ENCODE measurements at regions not wholly inside any gene's neighbourhood (a gene's known extent, or its start where the extent isn't known, plus 50 kb on each side); places are given as distances from the start of the nearest gene placed in this dataset.
A peak's percentile ranks its signal among the peaks of the same experiment; 100 is the strongest.

DNA sequence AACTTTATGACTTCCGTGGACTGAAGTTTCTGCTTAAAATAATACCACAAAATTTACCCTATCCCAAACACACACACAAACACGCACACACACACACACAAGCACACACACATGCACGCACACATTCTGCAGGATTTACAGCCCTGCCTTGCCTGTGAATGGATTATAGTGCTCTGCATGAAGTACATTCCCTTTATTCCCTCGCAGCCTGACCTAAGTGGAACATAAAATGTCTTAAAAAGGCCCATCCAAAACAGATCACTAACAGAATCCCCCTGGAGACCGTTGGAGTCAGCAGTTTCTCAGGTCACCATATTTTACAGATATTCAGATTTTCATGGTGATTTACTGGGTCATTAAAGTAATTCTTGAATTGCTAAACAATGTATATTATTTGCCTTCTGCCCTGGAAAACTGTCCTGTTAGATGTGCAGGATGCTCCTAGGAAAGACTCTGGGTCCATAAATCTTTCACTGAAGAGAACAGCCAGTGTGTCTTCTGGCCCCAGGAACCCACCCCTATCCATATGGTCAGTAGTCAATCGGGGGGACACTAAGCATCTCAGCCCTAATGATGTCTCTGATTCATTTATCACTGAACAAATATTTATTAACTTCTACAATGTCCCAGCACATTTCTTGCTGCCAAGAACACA lies 587.7 kb upstream of the BOD1L1 start:
- no peak overlapping the region for H3K27ac ChIP-seq (ENCODE audit: low read length)

DNA sequence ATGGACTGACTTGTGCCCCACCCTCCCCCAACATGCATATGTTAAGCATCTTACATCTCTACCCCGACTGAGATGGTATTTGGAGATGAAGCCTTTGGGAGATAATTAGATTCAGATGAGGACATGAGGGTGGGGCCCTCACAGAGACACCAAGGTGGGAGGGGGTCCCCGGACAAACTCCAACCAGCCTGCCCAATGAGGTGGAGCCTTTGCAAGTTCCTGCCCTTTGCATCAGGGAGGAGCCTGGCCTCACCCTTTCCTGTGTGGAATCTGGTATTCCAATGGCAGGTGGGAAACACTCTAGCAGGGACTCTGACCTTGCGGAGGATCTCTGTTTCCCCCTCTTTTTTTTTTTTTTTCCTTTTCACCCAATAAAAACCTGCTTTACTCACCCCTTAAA lies 589.9 kb upstream of the BOD1L1 start:
- Histone ChIP-seq H3K36me3 (ENCODE audit: control insufficient read depth, insufficient read depth, low read length) (no peaks in the 10 kb centered on the region), H3K27me3 (ENCODE audit: control insufficient read depth, insufficient read depth, low read length) (no peaks in the 10 kb centered on the region), H3K27ac (ENCODE audit: low read length) (no peak overlapping the region), H3K4me1 (ENCODE audit: control insufficient read depth, insufficient read depth, low read length) (peaks cover 10% of the 10 kb centered on the region), H3K4me3 (ENCODE audit: low read length) (no peak overlapping the region), H3K9me3 (ENCODE audit: control insufficient read depth, low read depth, low read length) (no peaks in the 10 kb centered on the region)
- no CpG with 5 or more reads among the region's 3 CpGs for whole genome bisulfite sequencing (ENCODE audit: insufficient coverage, low lambda C conversion rate)
- DNase-seq: peak; percentile 54 to 80

More for the DNA sequence above, 587.7 kb upstream of the BOD1L1 start:
- Histone ChIP-seq H3K36me3 (ENCODE audit: control insufficient read depth, insufficient read depth, low read length) (no peaks in the 10 kb centered on the region), H3K9me3 (ENCODE audit: control insufficient read depth, low read depth, low read length) (no peaks in the 10 kb centered on the region), H3K4me1 (ENCODE audit: control insufficient read depth, insufficient read depth, low read length) (peaks cover 10% of the 10 kb centered on the region), H3K27me3 (ENCODE audit: control insufficient read depth, insufficient read depth, low read length) (no peaks in the 10 kb centered on the region), H3K4me3 (ENCODE audit: low read length) (no peak overlapping the region)
- no peak for DNase-seq
- WGBS (ENCODE audit: insufficient coverage, low lambda C conversion rate): no CpG with 5 or more reads among the region's 6 CpGs

DNA sequence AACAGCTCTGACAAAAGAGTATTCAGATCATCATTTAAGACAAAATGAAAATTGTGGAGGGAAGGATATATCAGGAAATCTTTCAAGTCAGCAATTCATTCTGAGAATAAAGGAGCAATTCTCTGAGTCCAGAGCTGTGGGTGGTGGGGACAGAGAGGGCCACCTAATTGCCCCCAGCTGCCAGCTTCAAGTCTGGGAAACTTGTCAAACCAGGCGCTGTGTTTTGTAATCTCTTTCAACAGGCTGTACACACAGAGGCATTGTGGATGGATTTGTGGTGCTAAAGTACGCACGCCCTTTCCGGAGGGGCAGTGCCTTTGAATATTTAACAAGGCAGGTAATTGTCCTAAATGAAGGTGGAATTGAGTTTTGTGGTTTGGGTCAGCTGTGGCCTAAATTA lies 591.1 kb upstream of the BOD1L1 start:
- Histone ChIP-seq H3K27me3 (ENCODE audit: control insufficient read depth, insufficient read depth, low read length) (no peaks in the 10 kb centered on the region), H3K4me3 (ENCODE audit: low read length) (no peak overlapping the region), H3K9me3 (ENCODE audit: control insufficient read depth, low read depth, low read length) (no peaks in the 10 kb centered on the region), H3K4me1 (ENCODE audit: control insufficient read depth, insufficient read depth, low read length) (peaks cover 10% of the 10 kb centered on the region), H3K36me3 (ENCODE audit: control insufficient read depth, insufficient read depth, low read length) (no peaks in the 10 kb centered on the region), H3K27ac (ENCODE audit: low read length) (peak overlapping the region; percentile 50)
- peak; percentile 29 to 77 for DNase-seq
- no CpG with 5 or more reads among the region's 4 CpGs for WGBS (ENCODE audit: insufficient coverage, low lambda C conversion rate)

DNA sequence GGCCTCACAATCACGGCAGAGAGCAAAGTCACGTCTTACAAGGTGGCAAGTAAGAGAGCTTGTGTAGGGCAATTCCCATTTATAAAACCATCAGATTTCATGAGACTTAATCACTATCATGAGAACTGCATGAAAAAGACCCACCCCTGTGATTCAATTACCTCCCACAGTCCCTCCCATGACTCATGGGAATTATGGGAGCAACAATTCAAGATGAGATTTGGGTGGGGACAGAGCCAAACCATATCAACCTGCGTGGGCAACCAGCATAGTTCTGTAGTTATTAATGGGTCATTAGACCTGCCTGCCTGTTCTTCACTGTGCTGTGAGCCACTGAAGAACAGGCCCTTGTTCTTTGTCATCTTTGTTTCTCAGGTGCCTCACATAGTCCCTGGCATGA lies 593.7 kb upstream of the BOD1L1 start:
- Histone ChIP-seq H3K4me3 (ENCODE audit: low read length) (no peak overlapping the region), H3K27me3 (ENCODE audit: control insufficient read depth, insufficient read depth, low read length) (no peaks in the 10 kb centered on the region), H3K4me1 (ENCODE audit: control insufficient read depth, insufficient read depth, low read length) (peaks cover 10% of the 10 kb centered on the region), H3K27ac (ENCODE audit: low read length) (no peak overlapping the region), H3K9me3 (ENCODE audit: control insufficient read depth, low read depth, low read length) (no peaks in the 10 kb centered on the region), H3K36me3 (ENCODE audit: control insufficient read depth, insufficient read depth, low read length) (no peaks in the 10 kb centered on the region)
- 100% methylated on average over 1 of the region's 3 CpGs for WGBS (ENCODE audit: insufficient coverage, low lambda C conversion rate)
- no peak for DNase-seq

DNA sequence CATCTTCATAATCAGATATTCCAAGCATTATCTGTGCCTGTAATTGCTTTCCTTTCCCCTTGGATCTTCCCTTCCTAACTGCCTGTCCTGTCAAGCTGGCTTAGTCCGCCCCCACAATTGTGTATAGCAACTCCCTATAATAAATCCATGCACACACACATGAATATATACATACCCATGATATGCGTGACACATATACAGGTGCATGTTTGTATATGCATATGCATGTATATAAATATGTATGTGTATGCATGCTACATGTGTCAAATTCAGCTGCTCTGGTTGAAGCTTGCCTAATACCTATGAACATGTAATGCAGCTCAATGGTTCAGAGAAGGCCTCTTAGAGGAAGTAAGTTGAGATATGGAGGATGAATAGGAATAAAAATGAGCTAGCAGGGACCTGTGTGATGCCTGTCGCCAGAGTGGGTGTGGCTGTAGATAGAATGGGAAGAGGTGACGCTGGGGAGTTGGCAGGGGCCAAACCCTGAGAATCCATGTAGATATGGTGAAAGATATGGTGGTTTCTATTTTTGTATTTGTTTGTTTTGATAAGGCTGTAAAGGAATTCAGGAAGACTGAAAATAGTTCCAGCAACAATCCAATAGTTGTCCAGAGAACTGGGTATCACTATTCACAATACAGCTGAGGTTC lies 595.0 kb upstream of the BOD1L1 start:
- WGBS (ENCODE audit: insufficient coverage, low lambda C conversion rate): no CpG with 5 or more reads among the region's 4 CpGs
- Histone ChIP-seq H3K4me1 (ENCODE audit: control insufficient read depth, insufficient read depth, low read length) (peaks cover 3% of the 10 kb centered on the region), H3K9me3 (ENCODE audit: control insufficient read depth, low read depth, low read length) (no peaks in the 10 kb centered on the region), H3K36me3 (ENCODE audit: control insufficient read depth, insufficient read depth, low read length) (no peaks in the 10 kb centered on the region), H3K27ac (ENCODE audit: low read length) (no peak overlapping the region), H3K27me3 (ENCODE audit: control insufficient read depth, insufficient read depth, low read length) (no peaks in the 10 kb centered on the region), H3K4me3 (ENCODE audit: low read length) (no peak overlapping the region)
- DNase-seq: no peak

- 86% methylated on average over 1 of the region's 1 CpG for WGBS (ENCODE audit: insufficient coverage, low lambda C conversion rate)
- Histone ChIP-seq H3K36me3 (ENCODE audit: control insufficient read depth, insufficient read depth, low read length) (no peaks in the 10 kb centered on the region), H3K27ac (ENCODE audit: low read length) (no peak overlapping the region), H3K9me3 (ENCODE audit: control insufficient read depth, low read depth, low read length) (no peaks in the 10 kb centered on the region), H3K27me3 (ENCODE audit: control insufficient read depth, insufficient read depth, low read length) (no peaks in the 10 kb centered on the region), H3K4me1 (ENCODE audit: control insufficient read depth, insufficient read depth, low read length) (peaks cover 3% of the 10 kb centered on the region), H3K4me3 (ENCODE audit: low read length) (no peak overlapping the region)
- no peak for DNase-seq
These were observed 595.9 kb upstream of the BOD1L1 start for GRCh38 chr4:14223461-14223860.

- Histone ChIP-seq H3K9me3 (ENCODE audit: control insufficient read depth, low read depth, low read length) (no peaks in the 10 kb centered on the region), H3K27ac (ENCODE audit: low read length) (no peak overlapping the region), H3K36me3 (ENCODE audit: control insufficient read depth, insufficient read depth, low read length) (no peaks in the 10 kb centered on the region), H3K27me3 (ENCODE audit: control insufficient read depth, insufficient read depth, low read length) (no peaks in the 10 kb centered on the region), H3K4me1 (ENCODE audit: control insufficient read depth, insufficient read depth, low read length) (no peaks in the 10 kb centered on the region), H3K4me3 (ENCODE audit: low read length) (no peak overlapping the region)
- WGBS (ENCODE audit: insufficient coverage, low lambda C conversion rate): no CpG with 5 or more reads among the region's 3 CpGs
- peak in 1 of 2 donors; percentile 8 for DNase-seq
These were observed 598.2 kb upstream of the BOD1L1 start for GRCh38 chr4:14225688-14226207.

- WGBS (ENCODE audit: insufficient coverage, low lambda C conversion rate): 20% methylated on average over 1 of the region's 1 CpG
- H3K9me3 ChIP-seq (ENCODE audit: control insufficient read depth, low read depth, low read length): no peaks in the 10 kb centered on the region
- no peak overlapping the region for H3K4me3 ChIP-seq (ENCODE audit: low read length)
These were observed 605.6 kb upstream of the BOD1L1 start for GRCh38 chr4:14233126-14233525.

GRCh38 chr4:14234307-14234706 lies 606.8 kb upstream of the BOD1L1 start:
- Histone ChIP-seq H3K9me3 (ENCODE audit: control insufficient read depth, low read depth, low read length) (no peaks in the 10 kb centered on the region), H3K27me3 (ENCODE audit: control insufficient read depth, insufficient read depth, low read length) (no peaks in the 10 kb centered on the region), H3K4me3 (ENCODE audit: low read length) (no peak overlapping the region), H3K4me1 (ENCODE audit: control insufficient read depth, insufficient read depth, low read length) (no peaks in the 10 kb centered on the region), H3K27ac (ENCODE audit: low read length) (no peak overlapping the region), H3K36me3 (ENCODE audit: control insufficient read depth, insufficient read depth, low read length) (no peaks in the 10 kb centered on the region)
- DNase-seq: no peak

More at GRCh38 chr4:14233126-14233525, 605.6 kb upstream of the BOD1L1 start:
- H3K4me1 ChIP-seq (ENCODE audit: control insufficient read depth, insufficient read depth, low read length): no peaks in the 10 kb centered on the region
- H3K36me3 ChIP-seq (ENCODE audit: control insufficient read depth, insufficient read depth, low read length): no peaks in the 10 kb centered on the region
- no peaks in the 10 kb centered on the region for H3K27me3 ChIP-seq (ENCODE audit: control insufficient read depth, insufficient read depth, low read length)
- no peak overlapping the region for H3K27ac ChIP-seq (ENCODE audit: low read length)
- no peak for DNase-seq

- Histone ChIP-seq H3K36me3 (ENCODE audit: control insufficient read depth, insufficient read depth, low read length) (no peaks in the 10 kb centered on the region), H3K9me3 (ENCODE audit: control insufficient read depth, low read depth, low read length) (no peaks in the 10 kb centered on the region), H3K27me3 (ENCODE audit: control insufficient read depth, insufficient read depth, low read length) (no peaks in the 10 kb centered on the region), H3K4me3 (ENCODE audit: low read length) (no peak overlapping the region), H3K4me1 (ENCODE audit: control insufficient read depth, insufficient read depth, low read length) (no peaks in the 10 kb centered on the region), H3K27ac (ENCODE audit: low read length) (no peak overlapping the region)
- DNase-seq: no peak
- WGBS (ENCODE audit: insufficient coverage, low lambda C conversion rate): 75% methylated on average over 1 of the region's 2 CpGs
These were observed 608.8 kb upstream of the BOD1L1 start for GRCh38 chr4:14236359-14236758.

GRCh38 chr4:14237911-14238310 lies 610.4 kb upstream of the BOD1L1 start:
- Histone ChIP-seq H3K4me3 (ENCODE audit: low read length) (no peak overlapping the region), H3K36me3 (ENCODE audit: control insufficient read depth, insufficient read depth, low read length) (no peaks in the 10 kb centered on the region), H3K9me3 (ENCODE audit: control insufficient read depth, low read depth, low read length) (no peaks in the 10 kb centered on the region), H3K4me1 (ENCODE audit: control insufficient read depth, insufficient read depth, low read length) (no peaks in the 10 kb centered on the region), H3K27ac (ENCODE audit: low read length) (no peak overlapping the region), H3K27me3 (ENCODE audit: control insufficient read depth, insufficient read depth, low read length) (no peaks in the 10 kb centered on the region)
- no peak for DNase-seq
- WGBS (ENCODE audit: insufficient coverage, low lambda C conversion rate): 60% methylated on average over 1 of the region's 2 CpGs
